ENCODE measurements at regions not wholly inside any gene's neighbourhood (a gene's known extent, or its start where the extent isn't known, plus 50 kb on each side); places are given as distances from the start of the nearest gene placed in this dataset.

DNA sequence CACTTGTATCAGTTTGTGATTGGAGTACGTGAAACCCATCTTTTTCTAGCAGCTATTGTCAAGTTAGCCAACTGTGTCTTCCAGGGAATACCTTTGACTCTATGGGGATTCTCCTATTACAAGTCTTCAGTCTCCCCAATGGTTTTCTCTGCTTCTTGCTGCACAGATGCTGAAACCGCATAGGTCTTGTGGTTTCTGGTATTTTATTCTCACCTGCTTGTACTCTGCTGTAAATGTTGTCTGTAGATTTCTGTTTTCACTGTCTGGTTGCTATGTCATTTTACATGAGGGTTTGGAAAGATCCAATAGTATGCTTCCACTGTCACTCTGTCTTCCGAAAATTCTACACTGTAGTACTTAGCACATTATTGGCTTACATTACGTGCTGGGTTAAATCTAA, 1196.9 kb upstream of the C9orf72 start:
- TF ChIP-seq CTCF (IDR thresholded peaks at IDR 0.05; ENCODE audit: borderline replicate concordance, insufficient read depth, low read depth, low read length) = no peak
- no peak overlapping the region for H3K4me3 ChIP-seq (ENCODE audit: low read depth, low read length)

GRCh38 chr9:28770827-28771226, 1197.5 kb upstream of the C9orf72 start:
- TF ChIP-seq CTCF (IDR thresholded peaks at IDR 0.05; ENCODE audit: borderline replicate concordance, insufficient read depth, low read depth, low read length) = no peak
- H3K4me3 ChIP-seq (ENCODE audit: low read depth, low read length) = no peak overlapping the region

GRCh38 chr9:28774433-28775235, 1201.4 kb upstream of the C9orf72 start:
- H3K4me3 ChIP-seq (ENCODE audit: low read depth, low read length) = no peak overlapping the region
- peak; percentile 23; the same call in 1 of the 2 replicates for TF ChIP-seq CTCF (IDR thresholded peaks at IDR 0.05; ENCODE audit: borderline replicate concordance, insufficient read depth, low read depth, low read length)

DNA sequence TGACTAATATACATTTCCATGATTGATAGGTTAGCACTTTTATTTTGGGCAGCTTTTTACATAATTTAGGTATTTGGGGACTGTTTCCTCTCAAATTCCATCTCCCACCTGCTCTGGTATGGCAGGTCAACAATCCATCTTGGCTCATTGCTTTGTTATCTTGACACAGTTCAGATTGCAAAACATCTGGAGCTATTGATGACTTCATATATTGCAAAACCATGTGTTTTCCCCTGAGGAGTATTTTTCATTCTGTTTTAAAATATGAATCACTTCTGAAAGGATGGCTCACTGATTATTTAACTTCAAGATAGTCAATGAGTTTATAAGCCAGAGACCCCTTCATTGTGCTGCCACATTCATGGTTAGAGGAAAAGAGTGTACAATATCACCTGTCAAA, 1206.0 kb upstream of the C9orf72 start:
- no peak for TF ChIP-seq CTCF (IDR thresholded peaks at IDR 0.05; ENCODE audit: borderline replicate concordance, insufficient read depth, low read depth, low read length)
- no peak overlapping the region for H3K4me3 ChIP-seq (ENCODE audit: low read depth, low read length)

- no peak overlapping the region for H3K4me3 ChIP-seq (ENCODE audit: low read depth, low read length)
- TF ChIP-seq CTCF (IDR thresholded peaks at IDR 0.05; ENCODE audit: borderline replicate concordance, insufficient read depth, low read depth, low read length) = no peak
Observed at GRCh38 chr9:28781481-28781880, 1208.2 kb upstream of the C9orf72 start.

- TF ChIP-seq CTCF (IDR thresholded peaks at IDR 0.05; ENCODE audit: borderline replicate concordance, insufficient read depth, low read depth, low read length) = no peak
- no peak overlapping the region for H3K4me3 ChIP-seq (ENCODE audit: low read depth, low read length)
Observed at GRCh38 chr9:28782630-28783029, 1209.3 kb upstream of the C9orf72 start.

DNA sequence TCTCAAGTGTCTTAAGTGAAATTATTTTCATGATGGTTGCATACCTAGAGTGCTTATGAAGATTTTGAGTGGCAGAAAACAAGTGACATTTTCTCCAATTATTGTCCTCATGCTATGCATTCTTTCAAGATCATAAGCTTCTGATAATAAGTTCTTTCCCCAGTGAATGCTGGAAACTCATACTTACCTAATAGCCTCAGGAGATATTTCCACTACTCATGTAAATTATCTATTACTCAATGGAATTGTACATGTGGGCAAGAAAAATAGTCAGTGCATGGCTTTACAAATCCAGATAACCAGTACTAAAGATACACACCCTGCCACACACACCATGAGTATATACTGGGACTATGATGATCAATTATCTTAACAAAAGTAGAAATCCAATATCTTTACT, 1219.4 kb upstream of the C9orf72 start:
- TF ChIP-seq CTCF (IDR thresholded peaks at IDR 0.05; ENCODE audit: borderline replicate concordance, insufficient read depth, low read depth, low read length) = no peak
- no peak overlapping the region for H3K4me3 ChIP-seq (ENCODE audit: low read depth, low read length)

All from GM12875 (cell line).